D721Med (cell line): ENCODE measurements at regions not wholly inside any gene's neighbourhood (a gene's known extent, or its start where the extent isn't known, plus 50 kb on each side); places are given as distances from the start of the nearest gene placed in this dataset.
"Not testable (repeated sequence)": the region's sequence is repeated elsewhere in the genome, so short reads cannot be mapped to it uniquely, and the experiment has no call there.

Experiments used
- DNase-seq: peaks from one replicate; pipeline ENCODE4 v3.0.0; 2011; ENCODE audit warnings: low spot score; ENCODE audit not compliant: insufficient read length
- FAIRE-seq: peaks from 2 replicates; lab custom pipeline; 2011; peaks lifted over from hg19 to GRCh38; lab: Jason Lieb, UNC
- TF ChIP-seq, protein P1 (sequence below): IDR thresholded peaks from 2 replicates; pipeline ENCODE4 v1.5.1; 2012; ENCODE audit warnings: mild to moderate bottlenecking, control low read depth; ENCODE audit not compliant: insufficient read depth; ENCODE audit errors: missing control alignments

DNA sequence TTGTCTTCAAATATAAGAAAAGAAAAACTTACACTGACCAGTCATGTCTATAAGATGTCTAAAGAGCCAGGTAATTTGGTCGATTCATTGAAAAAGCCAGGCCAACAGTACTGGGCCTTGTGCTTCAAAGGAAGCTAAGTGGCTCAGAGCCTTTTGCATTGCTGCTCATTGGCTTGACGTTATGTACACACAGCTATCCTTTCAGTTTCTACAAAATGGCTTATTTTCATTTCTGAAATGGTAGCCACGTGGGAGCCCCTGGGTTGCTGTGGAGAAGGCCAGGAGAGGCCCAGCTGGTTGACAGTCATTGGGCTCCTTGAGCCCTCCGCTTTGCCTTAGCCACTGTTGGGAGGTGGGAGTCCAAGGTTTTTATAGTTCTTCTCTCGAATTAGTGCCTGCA lies 199.1 kb upstream of the CXorf66 start:
- DNase-seq (no peak), FAIRE-seq (no peak)
- TF ChIP-seq, protein P1, sequence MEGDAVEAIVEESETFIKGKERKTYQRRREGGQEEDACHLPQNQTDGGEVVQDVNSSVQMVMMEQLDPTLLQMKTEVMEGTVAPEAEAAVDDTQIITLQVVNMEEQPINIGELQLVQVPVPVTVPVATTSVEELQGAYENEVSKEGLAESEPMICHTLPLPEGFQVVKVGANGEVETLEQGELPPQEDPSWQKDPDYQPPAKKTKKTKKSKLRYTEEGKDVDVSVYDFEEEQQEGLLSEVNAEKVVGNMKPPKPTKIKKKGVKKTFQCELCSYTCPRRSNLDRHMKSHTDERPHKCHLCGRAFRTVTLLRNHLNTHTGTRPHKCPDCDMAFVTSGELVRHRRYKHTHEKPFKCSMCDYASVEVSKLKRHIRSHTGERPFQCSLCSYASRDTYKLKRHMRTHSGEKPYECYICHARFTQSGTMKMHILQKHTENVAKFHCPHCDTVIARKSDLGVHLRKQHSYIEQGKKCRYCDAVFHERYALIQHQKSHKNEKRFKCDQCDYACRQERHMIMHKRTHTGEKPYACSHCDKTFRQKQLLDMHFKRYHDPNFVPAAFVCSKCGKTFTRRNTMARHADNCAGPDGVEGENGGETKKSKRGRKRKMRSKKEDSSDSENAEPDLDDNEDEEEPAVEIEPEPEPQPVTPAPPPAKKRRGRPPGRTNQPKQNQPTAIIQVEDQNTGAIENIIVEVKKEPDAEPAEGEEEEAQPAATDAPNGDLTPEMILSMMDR, result no peak

GRCh38 chrX:140163371-140164159 lies 198.2 kb upstream of the CXorf66 start:
- DNase-seq, result no peak
- TF ChIP-seq, protein P1, result no peak
- no peak for FAIRE-seq

DNA sequence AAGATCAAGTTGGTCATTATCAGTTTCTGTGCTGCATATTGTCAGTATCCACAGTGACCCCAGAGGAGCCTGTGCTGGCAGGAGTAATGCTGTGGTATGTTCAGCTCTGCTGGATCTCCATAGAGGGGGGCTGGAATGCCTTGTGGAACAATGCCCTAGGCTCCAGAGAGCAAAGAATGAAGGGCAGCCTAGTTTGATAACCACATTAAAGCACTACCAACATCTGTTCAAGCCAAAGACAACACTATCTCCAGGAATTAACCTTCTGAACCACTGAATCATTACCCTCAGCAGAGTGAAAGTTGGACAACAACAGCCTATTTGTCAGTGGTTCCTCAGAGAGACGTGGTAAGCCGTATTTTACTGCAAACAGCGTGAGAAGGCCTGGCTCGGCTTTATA lies 192.3 kb upstream of the CXorf66 start:
- DNase-seq (no peak), FAIRE-seq (no peak)
- TF ChIP-seq, protein P1, result no peak

DNA sequence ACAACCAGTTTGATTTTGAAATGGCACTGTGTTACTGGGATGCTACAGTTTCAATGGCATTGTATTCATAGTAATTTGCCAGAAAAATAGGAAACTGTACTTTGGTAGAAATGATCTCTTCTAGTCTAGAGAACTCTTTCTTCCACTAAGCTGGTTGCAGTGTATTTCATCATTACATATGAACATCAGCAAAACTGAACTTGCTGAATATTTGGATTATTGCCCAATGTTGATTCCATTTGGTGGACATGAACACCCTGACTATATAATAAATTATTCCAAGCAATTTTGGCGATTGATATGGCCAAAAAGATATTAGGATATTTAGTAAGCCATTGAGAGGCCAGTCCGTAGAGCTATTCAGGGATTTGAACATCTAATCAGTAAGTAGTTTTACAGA lies 191.8 kb upstream of the CXorf66 start:
- DNase-seq (no peak), FAIRE-seq (no peak)
- TF ChIP-seq, protein P1, result no peak

DNA sequence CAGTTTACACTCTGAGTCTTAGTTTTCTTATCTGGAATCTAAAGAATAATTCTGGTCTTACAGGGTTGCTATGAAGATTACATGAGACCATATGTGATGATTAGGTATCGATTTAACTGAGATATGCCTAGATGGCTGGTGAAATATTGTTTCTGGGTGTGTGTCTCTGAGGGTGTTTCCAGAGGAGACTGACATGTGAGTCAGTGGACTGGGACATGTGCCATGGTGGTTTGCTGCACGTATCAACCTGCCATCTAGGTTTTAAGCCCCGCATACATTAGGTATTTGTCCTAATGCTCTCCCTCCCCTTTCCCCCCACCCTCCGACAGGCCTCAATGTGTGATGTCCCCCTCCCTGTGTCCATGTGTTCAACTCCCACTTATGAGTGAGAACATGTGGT lies 186.0 kb upstream of the CXorf66 start:
- DNase-seq (no peak), FAIRE-seq (no peak)
- TF ChIP-seq, protein P1, result no peak

- FAIRE-seq (no peak), DNase-seq (no peak)
- TF ChIP-seq, protein P1, result no peak
Observed at GRCh38 chrX:140149761-140150160, 184.4 kb upstream of the CXorf66 start.

DNA sequence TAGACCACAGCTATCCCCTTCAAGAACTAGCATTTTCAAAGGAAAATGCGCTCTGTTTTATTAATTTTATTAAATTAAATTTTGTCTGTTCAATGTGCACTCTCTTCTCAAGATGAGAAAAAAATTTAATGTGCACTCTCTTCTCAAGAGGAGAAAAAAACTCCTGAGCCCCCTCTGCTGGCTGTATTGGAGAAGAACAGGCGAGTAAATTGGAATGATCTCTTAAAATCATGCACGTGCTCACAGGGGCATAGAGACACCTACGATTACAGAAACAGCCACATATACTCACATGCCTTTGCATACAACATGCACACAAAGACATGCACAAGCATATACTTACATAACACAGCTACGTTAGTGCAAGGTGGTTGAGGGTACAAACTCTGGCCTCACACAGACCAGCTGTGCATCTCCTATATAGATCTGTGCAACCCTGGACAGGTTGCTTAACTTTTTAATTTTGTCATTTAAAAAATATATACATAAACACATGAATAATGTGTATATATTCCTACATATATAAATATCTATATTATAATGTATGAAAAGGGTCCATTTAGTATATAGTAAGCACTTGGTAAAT lies 176.2 kb upstream of the CXorf66 start:
- TF ChIP-seq, protein P1, result peak; percentile 50
- no peak for FAIRE-seq
- no peak for DNase-seq

- not testable (repeated sequence) for FAIRE-seq
Observed at GRCh38 chrX:140138492-140138891, 173.2 kb upstream of the CXorf66 start.

DNA sequence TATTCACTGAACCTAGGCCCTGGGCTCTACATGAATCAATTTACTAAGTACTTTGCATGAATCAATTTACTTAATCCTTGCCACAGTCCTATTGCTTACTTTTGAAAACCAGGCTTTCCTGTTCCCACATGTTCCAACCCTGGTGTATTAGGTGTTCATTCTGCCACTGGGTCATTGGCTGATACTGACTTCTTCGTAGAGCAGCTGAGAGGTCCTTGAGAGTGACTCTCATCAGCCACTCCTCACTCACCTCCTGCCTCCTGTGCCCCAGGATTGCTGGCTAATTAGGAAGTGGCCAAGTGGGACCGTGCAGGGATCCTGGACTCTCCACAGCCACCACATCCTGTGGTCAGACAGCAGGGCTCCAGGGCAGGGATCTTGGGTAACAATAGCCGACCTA lies 172.7 kb upstream of the CXorf66 start:
- not testable (repeated sequence) for DNase-seq, FAIRE-seq

More at GRCh38 chrX:140138492-140138891, 173.2 kb upstream of the CXorf66 start:
- DNase-seq, result not testable (repeated sequence)
